Astrocyte of the spinal cord (primary cell): ENCODE measurements at regions not wholly inside any gene's neighbourhood (a gene's known extent, or its start where the extent isn't known, plus 50 kb on each side); places are given as distances from the start of the nearest gene placed in this dataset.

ENCODE experiments used
- DNase-seq: peaks from one replicate; pipeline ENCODE4 v3.0.0; 2011; ENCODE audit warnings: low read depth, low spot score
- H3K4me3 ChIP-seq: 2 replicates; pipeline ENCODE4 v1.5.1; 2011; ENCODE audit warnings: low read depth, mild to moderate bottlenecking, low read length, moderate library complexity
- CTCF ChIP-seq: IDR thresholded peaks from 2 replicates; pipeline ENCODE4 v1.5.1; 2012; ENCODE audit warnings: low read depth, mild to moderate bottlenecking, low read length, inconsistent platforms
- in situ Hi-C: cut with HindIII; loops from 2 replicates; pipeline ENCODE4 v1.10.0; 2017; ENCODE audit warnings: low sequenced_read_pairs

- in situ Hi-C loops = no loop called here
- TF ChIP-seq CTCF = no peak
- DNase-seq = no peak
Observed at GRCh38 chr6:10030942-10031537, 383.8 kb downstream of the TFAP2A start.

GRCh38 chr6:10028222-10028621 is 386.7 kb downstream of the TFAP2A start:
- no peak overlapping the region for H3K4me3 ChIP-seq
- in situ Hi-C loops = no loop called here
- no peak for TF ChIP-seq CTCF
- DNase-seq = no peak

More at GRCh38 chr6:10030942-10031537, 383.8 kb downstream of the TFAP2A start:
- no peak overlapping the region for H3K4me3 ChIP-seq

GRCh38 chr6:10019851-10020250 is 395.0 kb downstream of the TFAP2A start:
- no peak overlapping the region for H3K4me3 ChIP-seq
- DNase-seq = no peak
- TF ChIP-seq CTCF = no peak
- in situ Hi-C loops = no loop called here

- in situ Hi-C loops = no loop called here
- peak; percentile 36 for DNase-seq
- no peak overlapping the region for H3K4me3 ChIP-seq
- no peak for TF ChIP-seq CTCF
Observed at GRCh38 chr6:10014557-10014956, 400.3 kb downstream of the TFAP2A start.

- H3K4me3 ChIP-seq = no peak overlapping the region
- in situ Hi-C loops = no loop called here
- TF ChIP-seq CTCF = no peak
- no peak for DNase-seq
Observed at GRCh38 chr6:10000551-10000950, 414.3 kb downstream of the TFAP2A start.

- H3K4me3 ChIP-seq = no peak overlapping the region
- DNase-seq = no peak
- in situ Hi-C loops = no loop called here
- no peak for TF ChIP-seq CTCF
Observed at GRCh38 chr6:9999796-10000195, 415.1 kb downstream of the TFAP2A start.
